IPS DF 6.9 (cell line): ENCODE measurements at regions not wholly inside any gene's neighbourhood (a gene's known extent, or its start where the extent isn't known, plus 50 kb on each side); places are given as distances from the start of the nearest gene placed in this dataset.

Source experiments
- DNase-seq: peaks from one replicate; pipeline ENCODE4 v3.0.0-alpha.2; 2013; ENCODE audit warnings: low read depth, low spot score
- H3K27ac ChIP-seq: one replicate; pipeline ENCODE4 v1.5.1; 2013; ENCODE audit warnings: low read length, control low read depth
- H3K27me3 ChIP-seq: 2 replicates; pipeline ENCODE4 v1.6.1; 2013; ENCODE audit warnings: mild to moderate bottlenecking, low read length; ENCODE audit not compliant: control insufficient read depth, insufficient read depth
- H3K36me3 ChIP-seq: 2 replicates; pipeline ENCODE4 v1.6.1; 2013; ENCODE audit warnings: low read length; ENCODE audit not compliant: control insufficient read depth, insufficient read depth
- H3K4me1 ChIP-seq: 2 replicates; pipeline ENCODE4 v1.6.1; 2013; ENCODE audit warnings: low read length; ENCODE audit not compliant: control insufficient read depth, insufficient read depth
- H3K4me3 ChIP-seq: 2 replicates; pipeline ENCODE4 v1.5.1; 2013; ENCODE audit warnings: mild to moderate bottlenecking, low read length
- H3K9me3 ChIP-seq: 2 replicates; pipeline ENCODE4 v1.6.1; 2013; ENCODE audit warnings: low read length, inconsistent platforms; ENCODE audit not compliant: control insufficient read depth, insufficient read depth
- WGBS: extraction: QIAGEN DNeasy Blood & Tissue Kit; methylation state at CpG from one replicate; pipeline ENCODE4 v1.1.7; 2013; ENCODE audit warnings: mixed read lengths, missing lambda C conversion rate; ENCODE audit not compliant: insufficient read length, insufficient coverage; 5-methylcytosine and 5-hydroxymethylcytosine counted together

DNA sequence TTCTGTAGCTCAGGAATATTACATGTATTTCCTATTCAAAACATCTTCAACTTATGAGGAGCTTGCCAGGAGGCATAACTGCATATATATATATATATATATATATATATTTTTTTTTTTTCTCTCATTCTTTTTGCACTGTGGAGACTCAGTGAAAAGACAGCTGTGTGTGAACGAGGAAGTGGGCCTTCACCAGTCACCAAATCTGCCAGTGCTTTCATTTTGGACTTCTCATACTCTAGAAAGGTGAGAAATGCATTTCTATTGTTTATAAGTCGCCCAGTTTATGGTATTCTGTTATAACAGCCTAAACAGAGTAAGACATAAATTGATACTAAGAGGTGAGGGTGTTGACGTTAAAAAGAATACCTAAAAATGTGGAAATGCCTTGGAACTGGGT, 710.6 kb downstream of the TRAM1L1 start:
- Histone ChIP-seq H3K27me3 (no peaks in the 10 kb centered on the region), H3K27ac (no peak overlapping the region), H3K9me3 (no peaks in the 10 kb centered on the region), H3K4me1 (no peaks in the 10 kb centered on the region), H3K4me3 (no peak overlapping the region), H3K36me3 (no peaks in the 10 kb centered on the region)
- DNase-seq, result no peak
- no CpG with 5 or more reads among the region's 3 CpGs for WGBS

DNA sequence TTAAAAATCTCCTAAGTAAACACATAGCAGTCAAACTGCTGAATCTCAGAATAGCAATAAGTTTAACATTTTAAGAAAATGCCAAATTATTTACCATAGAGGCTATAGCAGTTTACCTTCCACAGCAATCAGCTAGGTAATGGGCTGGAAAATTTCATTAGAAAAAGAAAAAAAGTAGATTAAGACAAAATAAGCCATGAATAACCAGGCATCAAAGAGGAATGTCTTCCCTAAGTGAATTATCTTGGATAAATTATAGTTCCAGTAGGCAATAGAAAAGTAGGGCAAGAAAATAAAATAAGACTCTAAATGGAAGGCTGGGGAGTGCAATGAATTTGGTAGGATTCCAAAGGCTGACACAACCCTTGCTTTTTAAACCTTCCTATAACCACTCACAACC, 722.8 kb downstream of the TRAM1L1 start:
- Histone ChIP-seq H3K36me3 (no peaks in the 10 kb centered on the region), H3K27ac (no peak overlapping the region), H3K4me1 (no peaks in the 10 kb centered on the region), H3K9me3 (no peaks in the 10 kb centered on the region), H3K4me3 (no peak overlapping the region), H3K27me3 (no peaks in the 10 kb centered on the region)
- no peak for DNase-seq

DNA sequence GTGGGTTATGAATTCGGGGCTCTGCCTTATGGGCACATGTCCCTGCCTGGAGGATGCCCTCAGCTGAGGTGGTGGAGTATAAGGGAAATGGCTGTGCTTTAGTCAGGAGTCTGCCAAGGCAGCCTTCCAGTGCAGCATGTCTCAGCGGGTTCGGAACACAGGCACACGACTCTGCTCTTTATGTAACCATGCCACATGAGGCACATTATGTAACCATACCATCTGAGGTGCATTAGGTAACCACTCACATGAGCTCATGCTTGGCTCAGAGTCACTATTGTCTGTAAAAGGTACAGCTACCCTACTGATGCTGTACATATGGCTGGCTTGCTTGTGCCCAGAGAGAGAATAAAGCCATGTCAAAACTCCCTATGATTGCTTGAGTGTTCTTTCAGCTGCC, 723.6 kb downstream of the TRAM1L1 start:
- H3K36me3 ChIP-seq, result no peaks in the 10 kb centered on the region
- no peak for DNase-seq
- no peak overlapping the region for H3K27ac ChIP-seq
- no peaks in the 10 kb centered on the region for H3K27me3 ChIP-seq
- no peaks in the 10 kb centered on the region for H3K4me1 ChIP-seq
- H3K4me3 ChIP-seq, result no peak overlapping the region
- no peaks in the 10 kb centered on the region for H3K9me3 ChIP-seq
- no CpG with 5 or more reads among the region's 4 CpGs for WGBS

DNA sequence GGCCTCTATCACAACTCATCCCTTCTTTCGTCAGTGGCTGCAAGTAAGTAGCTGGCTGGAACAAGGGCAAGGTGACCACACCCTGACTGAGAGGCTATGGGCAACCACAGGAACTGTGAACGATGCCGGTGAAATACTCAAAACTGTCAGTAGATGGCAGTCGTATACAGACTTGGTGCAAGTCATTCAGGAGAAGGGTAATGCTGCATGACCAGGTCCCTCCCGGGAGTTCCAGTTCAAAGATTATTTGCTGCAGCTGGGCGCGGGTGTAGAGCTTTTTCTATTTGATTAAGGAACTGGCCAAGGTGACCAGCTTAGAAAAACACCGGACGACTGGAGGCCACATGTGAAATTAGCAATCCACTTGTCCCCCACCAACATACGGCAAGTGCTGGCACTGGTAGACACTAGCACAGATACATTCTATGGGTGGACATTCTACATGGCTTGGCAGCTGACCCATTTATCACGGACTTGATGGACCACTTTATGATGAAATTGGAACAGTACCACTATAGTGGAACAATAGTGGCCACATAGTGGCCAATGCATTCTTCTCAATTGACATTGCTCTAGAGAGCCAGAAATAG, 726.6 kb downstream of the TRAM1L1 start:
- H3K27ac ChIP-seq, result no peak overlapping the region
- no CpG with 5 or more reads among the region's 11 CpGs for WGBS
- H3K27me3 ChIP-seq, result no peaks in the 10 kb centered on the region
- peak; percentile 75 for DNase-seq
- no peaks in the 10 kb centered on the region for H3K36me3 ChIP-seq
- no peaks in the 10 kb centered on the region for H3K4me1 ChIP-seq
- H3K4me3 ChIP-seq, result no peak overlapping the region
- no peaks in the 10 kb centered on the region for H3K9me3 ChIP-seq

DNA sequence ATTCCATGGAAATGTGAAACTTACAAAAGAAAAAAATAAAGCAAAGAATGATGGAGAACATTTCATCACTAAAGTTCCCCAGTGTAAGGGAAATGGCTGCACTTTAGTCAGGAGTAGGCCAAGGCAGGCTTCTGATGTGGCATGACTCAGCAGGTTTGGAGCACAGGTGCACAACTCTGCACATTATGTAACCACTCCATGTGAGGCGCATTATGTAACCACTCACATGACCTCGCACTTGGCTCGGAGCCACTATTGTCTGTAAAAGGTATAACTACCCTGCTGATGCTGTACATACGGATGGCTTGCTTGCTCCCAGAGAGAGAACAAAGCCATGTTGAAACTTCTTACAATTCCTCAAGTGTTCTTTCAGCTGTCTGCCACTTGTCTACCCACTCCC, 727.6 kb downstream of the TRAM1L1 start:
- H3K4me1 ChIP-seq, result no peaks in the 10 kb centered on the region
- no CpG with 5 or more reads among the region's 4 CpGs for WGBS
- H3K9me3 ChIP-seq, result no peaks in the 10 kb centered on the region
- H3K4me3 ChIP-seq, result no peak overlapping the region
- no peak overlapping the region for H3K27ac ChIP-seq
- DNase-seq, result no peak
- H3K36me3 ChIP-seq, result no peaks in the 10 kb centered on the region
- no peaks in the 10 kb centered on the region for H3K27me3 ChIP-seq

DNA sequence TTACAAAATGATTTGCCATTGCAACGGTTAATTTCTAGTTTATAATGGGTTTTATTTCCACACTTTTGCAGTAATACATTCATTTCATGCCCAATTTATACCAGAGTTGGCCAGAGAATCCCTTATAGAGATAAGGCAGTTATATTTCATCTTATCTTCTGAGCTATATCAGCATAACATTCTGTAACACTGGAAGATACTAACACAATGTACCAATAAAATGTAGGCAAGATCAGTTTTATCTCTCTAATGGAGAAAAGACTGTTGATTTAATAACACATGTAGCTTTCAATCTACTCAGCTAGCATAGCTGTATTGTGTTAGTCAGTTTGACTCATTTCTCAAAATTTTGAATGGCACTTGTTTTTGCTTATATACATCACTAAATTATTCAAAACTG, 738.6 kb downstream of the TRAM1L1 start:
- WGBS, result no CpG with 5 or more reads among the region's 1 CpG
- Histone ChIP-seq H3K36me3 (no peaks in the 10 kb centered on the region), H3K4me1 (no peaks in the 10 kb centered on the region), H3K9me3 (no peaks in the 10 kb centered on the region), H3K27me3 (no peaks in the 10 kb centered on the region), H3K4me3 (no peak overlapping the region), H3K27ac (no peak overlapping the region)
- DNase-seq, result no peak

DNA sequence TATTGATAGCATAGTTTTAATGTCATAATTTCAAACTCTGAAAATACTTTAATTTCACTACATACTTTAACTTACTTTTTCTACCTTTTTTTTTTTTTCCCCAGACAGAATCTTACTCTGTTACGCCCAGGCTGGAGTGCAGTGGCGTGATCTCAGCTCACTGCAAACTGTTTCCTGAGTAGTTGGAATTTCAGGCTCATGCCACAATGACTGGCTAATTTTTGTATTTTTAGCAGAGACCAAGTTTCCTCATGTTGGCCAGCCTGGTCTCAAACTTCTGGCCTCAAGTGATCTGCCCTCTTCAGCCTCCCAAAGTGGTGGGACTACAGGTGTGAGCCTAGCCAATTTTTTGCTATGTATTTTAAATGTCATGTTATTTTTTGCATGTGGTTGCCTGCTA, 741.6 kb downstream of the TRAM1L1 start:
- Histone ChIP-seq H3K9me3 (no peaks in the 10 kb centered on the region), H3K4me1 (no peaks in the 10 kb centered on the region), H3K4me3 (no peak overlapping the region), H3K36me3 (no peaks in the 10 kb centered on the region), H3K27me3 (no peaks in the 10 kb centered on the region), H3K27ac (no peak overlapping the region)
- no peak for DNase-seq
- no CpG with 5 or more reads among the region's 2 CpGs for WGBS

DNA sequence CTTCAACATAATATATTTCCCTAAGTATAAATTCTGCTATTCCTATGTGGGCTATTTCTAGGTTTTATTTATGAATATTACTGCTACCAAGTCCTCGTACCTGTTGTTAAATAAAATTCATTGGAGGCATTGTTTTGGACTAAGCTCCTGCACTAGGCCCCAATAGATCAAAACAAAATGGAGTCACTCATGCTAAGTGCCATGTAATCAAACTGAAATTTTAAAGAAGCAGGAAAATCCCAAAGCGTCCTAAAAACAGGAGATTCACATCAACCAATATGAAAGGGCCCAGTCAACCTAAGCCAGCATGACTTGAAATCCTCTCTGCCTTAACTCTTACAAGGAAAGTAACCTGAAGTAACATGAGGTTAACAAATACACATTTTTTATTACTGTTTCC, 743.2 kb downstream of the TRAM1L1 start:
- Histone ChIP-seq H3K4me1 (no peaks in the 10 kb centered on the region), H3K27me3 (no peaks in the 10 kb centered on the region), H3K36me3 (no peaks in the 10 kb centered on the region), H3K27ac (no peak overlapping the region), H3K4me3 (no peak overlapping the region), H3K9me3 (no peaks in the 10 kb centered on the region)
- WGBS, result no CpG with 5 or more reads among the region's 2 CpGs
- no peak for DNase-seq

DNA sequence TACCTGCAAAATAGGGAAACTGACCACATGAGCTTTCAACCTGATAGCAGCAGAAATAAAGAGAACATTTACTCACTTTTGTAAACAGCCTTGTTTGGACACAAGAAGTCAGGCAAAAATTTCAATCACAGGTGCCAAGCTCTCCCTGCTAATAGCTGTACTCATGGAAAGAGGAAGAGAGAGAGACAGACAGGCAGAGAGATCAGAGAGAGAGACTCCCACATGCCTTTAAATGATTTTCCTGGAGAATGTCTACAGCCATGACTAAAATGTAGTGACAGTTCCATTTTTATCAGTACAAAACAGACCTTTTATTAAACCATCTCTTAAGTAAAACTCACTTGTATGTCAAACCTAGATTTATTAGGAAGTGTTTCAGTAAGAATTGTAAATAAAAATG, 752.9 kb downstream of the TRAM1L1 start:
- Histone ChIP-seq H3K9me3 (no peaks in the 10 kb centered on the region), H3K36me3 (no peaks in the 10 kb centered on the region), H3K4me1 (no peaks in the 10 kb centered on the region), H3K27me3 (no peaks in the 10 kb centered on the region), H3K4me3 (no peak overlapping the region), H3K27ac (no peak overlapping the region)
- DNase-seq, result no peak

DNA sequence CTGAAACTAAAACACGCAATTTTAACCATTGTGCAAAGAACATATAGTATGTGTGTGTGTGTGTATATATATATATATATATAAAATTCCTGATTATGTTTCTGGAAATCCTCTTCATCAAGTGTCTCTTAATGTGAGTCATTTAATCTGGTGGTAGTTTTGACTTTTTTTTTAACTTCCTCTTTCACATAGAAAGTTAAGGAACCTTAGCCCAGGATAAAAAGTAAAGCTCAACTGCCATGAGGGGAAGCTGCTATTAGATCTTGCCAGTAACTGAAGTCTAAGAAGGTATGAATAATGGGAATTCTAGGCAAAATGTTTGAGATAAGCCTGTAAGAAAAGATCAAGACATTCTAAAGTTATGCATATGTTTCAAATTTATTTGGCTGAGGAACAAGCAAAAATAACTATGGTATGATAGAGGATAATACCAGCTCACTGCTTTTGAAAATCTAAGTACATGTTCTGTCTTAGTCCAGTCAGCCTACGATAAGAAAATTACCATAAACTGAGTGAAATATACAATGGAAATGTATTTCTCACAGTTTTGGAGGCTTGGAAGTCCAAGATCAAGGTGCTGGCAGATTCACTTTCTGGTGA, 757.0 kb downstream of the TRAM1L1 start:
- no CpG with 5 or more reads among the region's 2 CpGs for WGBS
- no peak for DNase-seq
- no peaks in the 10 kb centered on the region for H3K9me3 ChIP-seq

DNA sequence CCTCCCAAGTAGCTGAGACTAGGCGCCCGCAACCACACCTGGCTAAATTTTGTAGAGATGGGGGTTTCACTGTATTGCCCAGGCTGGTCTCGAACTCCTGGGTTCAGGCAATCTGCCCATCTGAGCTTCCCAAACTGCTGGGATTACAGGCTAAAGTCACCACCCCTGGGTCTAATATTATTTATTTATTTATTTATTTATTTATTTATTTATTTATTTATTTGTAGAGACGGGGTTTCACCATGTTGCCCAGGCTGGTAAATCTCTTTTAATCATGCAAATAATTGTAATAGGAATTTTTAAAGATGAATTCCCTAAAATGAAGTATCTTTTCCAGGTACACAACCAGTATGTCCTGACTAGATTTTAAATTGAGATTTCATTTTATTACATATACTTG, 761.8 kb downstream of the TRAM1L1 start:
- no peaks in the 10 kb centered on the region for H3K36me3 ChIP-seq
- H3K4me1 ChIP-seq, result no peaks in the 10 kb centered on the region
- H3K27ac ChIP-seq, result no peak overlapping the region
- WGBS, result no CpG with 5 or more reads among the region's 4 CpGs
- H3K9me3 ChIP-seq, result no peaks in the 10 kb centered on the region
- no peaks in the 10 kb centered on the region for H3K27me3 ChIP-seq
- no peak for DNase-seq
- no peak overlapping the region for H3K4me3 ChIP-seq

More for the DNA sequence above, 757.0 kb downstream of the TRAM1L1 start:
- H3K4me3 ChIP-seq, result no peak overlapping the region
- H3K27me3 ChIP-seq, result no peaks in the 10 kb centered on the region
- H3K4me1 ChIP-seq, result no peaks in the 10 kb centered on the region
- no peaks in the 10 kb centered on the region for H3K36me3 ChIP-seq
- H3K27ac ChIP-seq, result no peak overlapping the region
